Astrocyte of the cerebellum (primary cell): ENCODE measurements at regions not wholly inside any gene's neighbourhood (a gene's known extent, or its start where the extent isn't known, plus 50 kb on each side); places are given as distances from the start of the nearest gene placed in this dataset.

ENCODE experiments used
- DNase-seq: peaks from one replicate; pipeline ENCODE4 v3.0.0-alpha.2; 2011; ENCODE audit warnings: low read depth
- H3K4me3 ChIP-seq: 2 replicates; pipeline ENCODE4 v1.5.1; 2011; ENCODE audit warnings: mild to moderate bottlenecking, low read depth, low read length, moderate library complexity
- in situ Hi-C: cut with HindIII; loops from 2 replicates; pipeline ENCODE4 v1.10.0; 2017; ENCODE audit warnings: low sequenced_read_pairs
- TF ChIP-seq, protein P1 (sequence below): IDR thresholded peaks from 2 replicates; pipeline ENCODE4 v1.5.1; 2012; ENCODE audit warnings: low read length, low read depth, moderate library complexity, mild to moderate bottlenecking; ENCODE audit errors: missing control alignments

DNA sequence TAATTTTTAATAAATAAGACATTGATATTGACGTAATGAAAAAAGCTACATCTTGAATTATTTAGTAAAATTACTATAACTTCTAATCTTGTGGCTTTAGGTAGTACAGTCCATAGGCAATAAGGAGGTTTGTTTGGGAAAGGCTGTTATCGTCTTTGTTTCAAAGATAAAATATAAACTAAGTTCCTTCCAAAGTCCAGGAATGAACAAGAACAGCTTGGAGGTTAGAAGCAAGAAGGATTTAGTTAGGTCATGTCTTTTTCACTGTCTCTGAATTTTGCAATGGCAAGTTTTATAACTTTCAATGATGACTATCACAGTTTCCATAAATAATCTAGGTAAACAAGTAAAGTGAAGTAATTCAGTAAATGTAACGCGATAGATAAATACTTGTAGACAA is 106.9 kb upstream of the OLFM3 start:
- H3K4me3 ChIP-seq: no peak overlapping the region
- TF ChIP-seq, protein P1, sequence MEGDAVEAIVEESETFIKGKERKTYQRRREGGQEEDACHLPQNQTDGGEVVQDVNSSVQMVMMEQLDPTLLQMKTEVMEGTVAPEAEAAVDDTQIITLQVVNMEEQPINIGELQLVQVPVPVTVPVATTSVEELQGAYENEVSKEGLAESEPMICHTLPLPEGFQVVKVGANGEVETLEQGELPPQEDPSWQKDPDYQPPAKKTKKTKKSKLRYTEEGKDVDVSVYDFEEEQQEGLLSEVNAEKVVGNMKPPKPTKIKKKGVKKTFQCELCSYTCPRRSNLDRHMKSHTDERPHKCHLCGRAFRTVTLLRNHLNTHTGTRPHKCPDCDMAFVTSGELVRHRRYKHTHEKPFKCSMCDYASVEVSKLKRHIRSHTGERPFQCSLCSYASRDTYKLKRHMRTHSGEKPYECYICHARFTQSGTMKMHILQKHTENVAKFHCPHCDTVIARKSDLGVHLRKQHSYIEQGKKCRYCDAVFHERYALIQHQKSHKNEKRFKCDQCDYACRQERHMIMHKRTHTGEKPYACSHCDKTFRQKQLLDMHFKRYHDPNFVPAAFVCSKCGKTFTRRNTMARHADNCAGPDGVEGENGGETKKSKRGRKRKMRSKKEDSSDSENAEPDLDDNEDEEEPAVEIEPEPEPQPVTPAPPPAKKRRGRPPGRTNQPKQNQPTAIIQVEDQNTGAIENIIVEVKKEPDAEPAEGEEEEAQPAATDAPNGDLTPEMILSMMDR: no peak
- in situ Hi-C loops: no loop called here
- DNase-seq: no peak

DNA sequence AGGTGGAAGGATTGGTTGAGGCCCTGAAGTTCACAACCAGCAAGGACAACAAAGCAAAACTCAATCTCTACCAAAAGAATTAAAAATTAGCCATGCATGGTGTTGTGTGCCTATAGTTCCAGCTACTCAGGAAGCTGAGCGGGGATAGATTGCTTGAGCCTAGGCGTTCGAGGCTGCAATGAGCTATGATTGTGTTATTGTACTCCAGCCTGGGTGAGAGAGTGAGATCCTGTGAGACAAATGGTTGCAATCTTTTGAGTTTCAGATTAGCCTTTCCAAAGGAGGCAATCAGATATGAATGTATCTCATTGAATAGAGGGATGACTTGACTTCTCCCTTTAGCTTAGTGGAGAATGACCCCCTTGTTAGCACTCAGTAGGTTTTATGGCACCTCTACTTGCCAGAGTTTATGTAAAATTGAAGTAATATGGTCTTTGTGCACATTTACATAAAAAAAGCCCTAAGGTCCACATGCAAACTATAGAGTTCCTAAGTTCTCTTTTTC is 105.6 kb upstream of the OLFM3 start:
- no peak overlapping the region for H3K4me3 ChIP-seq
- DNase-seq: no peak
- in situ Hi-C loops: no loop called here
- TF ChIP-seq, protein P1: no peak

DNA sequence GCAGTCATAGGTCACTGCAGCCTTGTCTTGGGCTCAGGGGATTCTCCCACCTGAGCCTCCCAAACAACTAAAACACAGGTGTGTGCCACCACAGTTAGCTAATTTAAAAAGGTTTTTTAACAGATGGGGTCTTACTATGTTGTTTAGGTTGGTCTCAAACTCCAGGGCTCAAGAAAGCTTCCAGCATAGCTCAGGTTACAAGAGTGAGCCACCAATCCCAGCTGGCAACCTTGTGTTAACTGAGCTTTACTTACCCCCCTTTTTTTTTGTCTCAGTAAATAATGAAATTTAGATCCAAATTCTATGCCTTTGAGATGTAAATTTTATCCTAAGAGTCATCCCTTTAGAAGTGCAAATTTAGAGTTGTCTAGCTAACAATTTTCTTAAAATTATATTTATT is 103.9 kb upstream of the OLFM3 start:
- in situ Hi-C loops: no loop called here
- H3K4me3 ChIP-seq: no peak overlapping the region
- no peak for DNase-seq

GRCh38 chr1:102099916-102100315 is 103.2 kb upstream of the OLFM3 start:
- DNase-seq: no peak
- in situ Hi-C loops: no loop called here
- TF ChIP-seq, protein P1: no peak
- no peak overlapping the region for H3K4me3 ChIP-seq

More for the DNA sequence above, 103.9 kb upstream of the OLFM3 start:
- TF ChIP-seq, protein P1: no peak

DNA sequence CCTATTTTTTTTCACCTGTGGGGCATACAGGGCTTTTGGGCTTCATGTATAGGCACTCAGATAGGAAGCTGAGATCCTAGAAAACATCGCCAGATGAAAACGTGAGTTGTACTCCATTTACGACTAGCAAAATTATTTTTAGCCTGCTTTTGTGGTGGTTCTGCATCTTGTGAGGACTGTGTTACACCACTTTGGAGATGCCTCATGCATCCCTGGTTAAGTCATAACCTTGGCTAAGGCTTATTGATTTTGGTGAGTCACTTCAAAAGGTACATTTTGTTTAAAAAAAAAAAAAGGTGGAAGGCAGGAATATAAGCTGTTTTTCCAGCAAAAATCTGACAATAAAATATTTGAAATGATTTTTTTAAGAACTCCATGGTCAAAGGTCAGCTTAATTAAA is 101.8 kb upstream of the OLFM3 start:
- TF ChIP-seq, protein P1: no peak
- H3K4me3 ChIP-seq: no peak overlapping the region
- no peak for DNase-seq
- in situ Hi-C loops: no loop called here

DNA sequence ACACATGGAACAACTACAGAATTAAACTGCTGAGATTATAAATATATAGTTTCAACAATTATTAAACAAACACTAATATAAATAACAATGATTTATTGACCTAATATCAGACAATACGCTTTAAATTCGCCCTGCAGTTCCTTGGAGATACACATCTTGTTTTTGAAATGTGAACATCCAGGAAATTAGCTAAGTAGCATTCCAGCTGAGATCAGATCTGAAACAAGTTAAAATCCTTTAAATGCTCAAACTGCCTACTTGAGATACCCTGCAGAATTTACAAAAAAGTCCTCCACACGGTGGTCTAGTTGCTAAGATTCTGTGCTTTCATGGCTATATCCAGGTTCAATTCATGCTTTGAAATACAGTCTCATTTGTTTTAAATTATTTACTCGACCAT is 101.4 kb upstream of the OLFM3 start:
- DNase-seq: no peak
- TF ChIP-seq, protein P1: no peak
- in situ Hi-C loops: no loop called here
- no peak overlapping the region for H3K4me3 ChIP-seq

GRCh38 chr1:102097451-102097850 is 100.7 kb upstream of the OLFM3 start:
- TF ChIP-seq, protein P1: no peak
- in situ Hi-C loops: no loop called here
- no peak overlapping the region for H3K4me3 ChIP-seq
- no peak for DNase-seq
